HG03066 (cell line): ENCODE measurements at regions not wholly inside any gene's neighbourhood (a gene's known extent, or its start where the extent isn't known, plus 50 kb on each side); places are given as distances from the start of the nearest gene placed in this dataset.

Experiments used
- ATAC-seq: cut with Tn5 transposase; IDR thresholded peaks from one replicate; pipeline ENCODE4 v1.9.1; 2021; ENCODE audit warnings: low read depth; ENCODE audit not compliant: unreplicated experiment

GRCh38 chr5:2307631-2308030 is 424.9 kb upstream of the IRX4 start:
- no peak for ATAC-seq

GRCh38 chr5:2306711-2307110 is 424.0 kb upstream of the IRX4 start:
- no peak for ATAC-seq

GRCh38 chr5:2303431-2304100 is 420.8 kb upstream of the IRX4 start:
- ATAC-seq: no peak

- ATAC-seq: no peak
Observed at GRCh38 chr5:2302169-2302568, 419.4 kb upstream of the IRX4 start.

GRCh38 chr5:2300861-2301574 is 418.3 kb upstream of the IRX4 start:
- no peak for ATAC-seq

GRCh38 chr5:2300421-2300820 is 417.7 kb upstream of the IRX4 start:
- ATAC-seq: no peak

GRCh38 chr5:2299388-2300220 is 416.9 kb upstream of the IRX4 start:
- ATAC-seq: no peak

- ATAC-seq: no peak
Observed at GRCh38 chr5:2298781-2299180, 416.1 kb upstream of the IRX4 start.

- no peak for ATAC-seq
Observed at GRCh38 chr5:2297991-2298390, 415.3 kb upstream of the IRX4 start.

- ATAC-seq: no peak
Observed at GRCh38 chr5:2295476-2295875, 412.8 kb upstream of the IRX4 start.

- ATAC-seq: no peak
Observed at GRCh38 chr5:2293906-2294305, 411.2 kb upstream of the IRX4 start.

- ATAC-seq: no peak
Observed at GRCh38 chr5:2291146-2291840, 408.6 kb upstream of the IRX4 start.

GRCh38 chr5:2289380-2289779 is 406.7 kb upstream of the IRX4 start:
- no peak for ATAC-seq

- ATAC-seq: no peak
Observed at GRCh38 chr5:2288968-2289367, 406.2 kb upstream of the IRX4 start.

GRCh38 chr5:2288466-2288865 is 405.7 kb upstream of the IRX4 start:
- ATAC-seq: no peak

- no peak for ATAC-seq
Observed at GRCh38 chr5:2286250-2286649, 403.5 kb upstream of the IRX4 start.

GRCh38 chr5:2284678-2285077 is 402.0 kb upstream of the IRX4 start:
- ATAC-seq: no peak

GRCh38 chr5:2283481-2284045 is 400.8 kb upstream of the IRX4 start:
- ATAC-seq: no peak

GRCh38 chr5:2282893-2283292 is 400.2 kb upstream of the IRX4 start:
- ATAC-seq: no peak

GRCh38 chr5:2282034-2282690 is 399.4 kb upstream of the IRX4 start:
- ATAC-seq: no peak
